ENCODE measurements at regions not wholly inside any gene's neighbourhood (a gene's known extent, or its start where the extent isn't known, plus 50 kb on each side); places are given as distances from the start of the nearest gene placed in this dataset.

- intact Hi-C loops (cut with DNase I; ENCODE audit: low total_unique reads) (no loop called here), in situ Hi-C loops (cut with MboI; ENCODE audit: low sequenced_read_pairs in 4 of 4) (no loop called here)
- no peaks in the 10 kb centered on the region for H3K36me3 ChIP-seq
- DNase-seq: no peak
- no peak overlapping the region for H3K27ac ChIP-seq
- H3K27me3 ChIP-seq: no peaks in the 10 kb centered on the region
- H3K9me3 ChIP-seq: no peaks in the 10 kb centered on the region
- ATAC-seq: no peak
- TF ChIP-seq POLR2A (IDR thresholded peaks at IDR 0.05) (no peak), CTCF (IDR thresholded peaks at IDR 0.05 in 4 of 5, conservative IDR thresholded peaks at IDR 0.05 in 1 of 5) (no peak)
- H3K4me1 ChIP-seq: no peaks in the 10 kb centered on the region
- H3K4me3 ChIP-seq: no peak overlapping the region
These were observed 71.9 kb upstream of the C15orf39 start for GRCh38 chr15:75129788-75130187.

- H3K4me3 ChIP-seq: no peak overlapping the region
- H3K27ac ChIP-seq: no peak overlapping the region
- ATAC-seq (no peak), DNase-seq (no peak)
- H3K9me3 ChIP-seq: no peaks in the 10 kb centered on the region
- intact Hi-C loops (cut with DNase I; ENCODE audit: low total_unique reads): no loop called here
- H3K36me3 ChIP-seq: no peaks in the 10 kb centered on the region
- TF ChIP-seq CTCF (IDR thresholded peaks at IDR 0.05 in 4 of 5, conservative IDR thresholded peaks at IDR 0.05 in 1 of 5) (no peak), POLR2A (IDR thresholded peaks at IDR 0.05) (no peak)
- in situ Hi-C loops (cut with MboI; ENCODE audit: low sequenced_read_pairs in 4 of 4): no loop called here
- H3K27me3 ChIP-seq: no peaks in the 10 kb centered on the region
- H3K4me1 ChIP-seq: no peaks in the 10 kb centered on the region
These were observed 70.4 kb upstream of the C15orf39 start for GRCh38 chr15:75131269-75131643.

GRCh38 chr15:75134748-75135147, 66.9 kb upstream of the C15orf39 start:
- H3K4me1 ChIP-seq: no peaks in the 10 kb centered on the region
- in situ Hi-C loops (cut with MboI; ENCODE audit: low sequenced_read_pairs in 4 of 4): no loop called here
- no peak overlapping the region for H3K27ac ChIP-seq
- H3K27me3 ChIP-seq: no peaks in the 10 kb centered on the region
- DNase-seq (no peak), ATAC-seq (no peak)
- H3K9me3 ChIP-seq: no peaks in the 10 kb centered on the region
- intact Hi-C loops (cut with DNase I; ENCODE audit: low total_unique reads): no loop called here
- no peak overlapping the region for H3K4me3 ChIP-seq
- TF ChIP-seq POLR2A (IDR thresholded peaks at IDR 0.05): no peak
- no peak for TF ChIP-seq CTCF (IDR thresholded peaks at IDR 0.05 in 4 of 5, conservative IDR thresholded peaks at IDR 0.05 in 1 of 5)
- H3K36me3 ChIP-seq: no peaks in the 10 kb centered on the region

- in situ Hi-C loops (cut with MboI; ENCODE audit: low sequenced_read_pairs in 4 of 4): no loop called here
- H3K27ac ChIP-seq: no peak overlapping the region
These were observed 65.6 kb upstream of the C15orf39 start for GRCh38 chr15:75136118-75136517.

More at GRCh38 chr15:75136118-75136517, 65.6 kb upstream of the C15orf39 start:
- ATAC-seq (no peak), DNase-seq (no peak)
- H3K27me3 ChIP-seq: no peaks in the 10 kb centered on the region
- no peaks in the 10 kb centered on the region for H3K9me3 ChIP-seq
- no peaks in the 10 kb centered on the region for H3K36me3 ChIP-seq
- no peak for TF ChIP-seq CTCF (IDR thresholded peaks at IDR 0.05 in 4 of 5, conservative IDR thresholded peaks at IDR 0.05 in 1 of 5)
- TF ChIP-seq POLR2A (IDR thresholded peaks at IDR 0.05): no peak
- no peaks in the 10 kb centered on the region for H3K4me1 ChIP-seq
- no peak overlapping the region for H3K4me3 ChIP-seq
- intact Hi-C loops (cut with DNase I; ENCODE audit: low total_unique reads): no loop called here
